Parathyroid adenoma (tissue), 2 donors: ENCODE measurements at regions not wholly inside any gene's neighbourhood (a gene's known extent, or its start where the extent isn't known, plus 50 kb on each side); places are given as distances from the start of the nearest gene placed in this dataset.

Source experiments
- H2AFZ ChIP-seq: fragments of 300-600 bp; sonication (generic); one replicate; pipeline ENCODE4 v1.7.0; 2017; ENCODE audit warnings: antibody characterized with exemption, mild to moderate bottlenecking
- H3K27ac ChIP-seq: fragments of 300-600 bp; sonication (generic); one replicate; pipeline ENCODE4 v1.7.0; 2017
- H3K27me3 ChIP-seq: fragments of 300-600 bp; sonication (generic); one replicate; pipeline ENCODE4 v1.7.0; 2017; ENCODE audit warnings: low read length; ENCODE audit not compliant: control insufficient read depth, insufficient read depth
- H3K36me3 ChIP-seq: fragments of 300-600 bp; sonication (generic); one replicate; pipeline ENCODE4 v1.7.0; 2017; ENCODE audit warnings: low read length; ENCODE audit not compliant: control insufficient read depth, insufficient read depth
- H3K4me1 ChIP-seq: fragments of 300-600 bp; sonication (generic); one replicate; pipeline ENCODE4 v1.7.0; 2017; ENCODE audit warnings: control low read depth
- H3K4me2 ChIP-seq: fragments of 300-600 bp; sonication (generic); one replicate; pipeline ENCODE4 v1.7.0; 2017; ENCODE audit warnings: low read length
- H3K4me3 ChIP-seq: fragments of 300-600 bp; sonication (generic); one replicate; pipeline ENCODE4 v1.7.0; 2017; ENCODE audit warnings: low read depth, low read length
- H3K79me2 ChIP-seq: fragments of 300-600 bp; sonication (generic); one replicate; pipeline ENCODE4 v1.7.0; 2017; ENCODE audit warnings: control low read depth
- H3K9ac ChIP-seq: fragments of 300-600 bp; sonication (generic); one replicate; pipeline ENCODE4 v1.7.0; 2017; ENCODE audit warnings: mild to moderate bottlenecking
- H3K9me3 ChIP-seq: fragments of 300-600 bp; sonication (generic); one replicate; pipeline ENCODE4 v1.7.0; 2017; ENCODE audit warnings: low read length; ENCODE audit not compliant: control insufficient read depth
- TF ChIP-seq, protein P1 (sequence below): fragments of 300-600 bp; sonication (generic); IDR thresholded peaks from one replicate; pipeline ENCODE4 v1.7.0; 2017; ENCODE audit warnings: antibody characterized with exemption, mild to moderate bottlenecking
- donor health status: primary hyperparathyroidism.

DNA sequence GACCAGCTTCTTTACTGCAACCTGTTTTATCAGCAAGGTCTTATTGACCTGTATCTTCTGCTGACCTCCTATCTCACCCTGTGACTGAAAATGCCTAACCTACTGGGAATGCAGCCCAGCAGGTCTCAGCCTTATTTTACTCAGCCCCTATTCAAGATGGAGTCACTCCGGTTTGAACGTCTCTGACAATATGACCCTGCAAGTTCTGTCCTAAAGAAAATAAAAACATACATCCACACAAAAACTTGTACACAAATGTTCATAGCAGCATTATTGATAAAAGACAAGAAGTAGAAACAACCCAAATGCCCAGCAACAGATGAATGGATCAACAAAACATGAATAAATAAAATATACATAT lies 59.5 kb upstream of the FAM9C start:
- H3K9me3 ChIP-seq, result no peaks in the 10 kb centered on the region
- no peak overlapping the region for H3K27ac ChIP-seq
- H3K4me2 ChIP-seq, result no peak overlapping the region
- H3K79me2 ChIP-seq, result no peaks in the 10 kb centered on the region
- no peaks in the 10 kb centered on the region for H3K4me1 ChIP-seq
- H3K9ac ChIP-seq, result no peak overlapping the region
- H3K36me3 ChIP-seq, result no peaks in the 10 kb centered on the region
- no peak overlapping the region for H3K4me3 ChIP-seq
- H2AFZ ChIP-seq, result no peak overlapping the region
- TF ChIP-seq, protein P1, sequence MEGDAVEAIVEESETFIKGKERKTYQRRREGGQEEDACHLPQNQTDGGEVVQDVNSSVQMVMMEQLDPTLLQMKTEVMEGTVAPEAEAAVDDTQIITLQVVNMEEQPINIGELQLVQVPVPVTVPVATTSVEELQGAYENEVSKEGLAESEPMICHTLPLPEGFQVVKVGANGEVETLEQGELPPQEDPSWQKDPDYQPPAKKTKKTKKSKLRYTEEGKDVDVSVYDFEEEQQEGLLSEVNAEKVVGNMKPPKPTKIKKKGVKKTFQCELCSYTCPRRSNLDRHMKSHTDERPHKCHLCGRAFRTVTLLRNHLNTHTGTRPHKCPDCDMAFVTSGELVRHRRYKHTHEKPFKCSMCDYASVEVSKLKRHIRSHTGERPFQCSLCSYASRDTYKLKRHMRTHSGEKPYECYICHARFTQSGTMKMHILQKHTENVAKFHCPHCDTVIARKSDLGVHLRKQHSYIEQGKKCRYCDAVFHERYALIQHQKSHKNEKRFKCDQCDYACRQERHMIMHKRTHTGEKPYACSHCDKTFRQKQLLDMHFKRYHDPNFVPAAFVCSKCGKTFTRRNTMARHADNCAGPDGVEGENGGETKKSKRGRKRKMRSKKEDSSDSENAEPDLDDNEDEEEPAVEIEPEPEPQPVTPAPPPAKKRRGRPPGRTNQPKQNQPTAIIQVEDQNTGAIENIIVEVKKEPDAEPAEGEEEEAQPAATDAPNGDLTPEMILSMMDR, result no peak
- no peaks in the 10 kb centered on the region for H3K27me3 ChIP-seq

DNA sequence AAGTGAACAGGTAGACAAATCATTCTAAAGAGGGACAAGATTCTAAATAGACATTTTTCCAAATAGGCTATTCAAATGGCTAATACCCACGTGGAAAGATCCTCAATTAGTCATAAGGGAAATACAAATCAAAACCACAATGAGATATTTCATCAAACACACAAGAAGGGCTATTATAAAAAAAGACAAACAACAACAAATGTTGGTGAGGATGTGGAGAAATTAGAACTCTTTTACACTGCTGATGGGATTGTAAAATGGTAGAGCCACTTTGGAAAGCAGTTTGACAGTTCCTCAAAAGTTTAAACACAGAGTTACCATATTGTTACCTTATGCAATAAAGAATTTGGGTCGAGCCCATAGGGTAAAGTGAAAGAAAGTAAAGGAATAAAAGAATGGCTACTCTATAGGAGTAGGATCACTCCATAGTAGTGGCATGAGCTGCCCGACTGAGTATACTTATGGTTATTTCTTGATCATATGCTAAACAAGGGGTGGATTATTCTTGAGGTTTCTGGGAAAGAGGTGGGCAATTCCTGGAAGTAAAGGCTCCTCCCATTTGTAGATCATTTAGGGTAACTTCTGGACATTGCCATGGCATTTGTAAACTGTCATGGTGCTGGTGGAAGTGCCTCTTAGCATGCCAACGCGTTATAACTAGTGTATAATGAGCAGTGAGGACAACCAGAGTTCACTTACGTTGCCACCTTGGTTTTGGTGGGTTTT lies 58.9 kb upstream of the FAM9C start:
- Histone ChIP-seq H3K27ac (no peak overlapping the region), H3K4me3 (no peak overlapping the region), H3K9ac (no peak overlapping the region), H3K4me1 (no peaks in the 10 kb centered on the region), H3K4me2 (no peak overlapping the region), H3K27me3 (no peaks in the 10 kb centered on the region), H3K79me2 (no peaks in the 10 kb centered on the region), H2AFZ (no peak overlapping the region), H3K9me3 (no peaks in the 10 kb centered on the region), H3K36me3 (no peaks in the 10 kb centered on the region)
- TF ChIP-seq, protein P1, result no peak

DNA sequence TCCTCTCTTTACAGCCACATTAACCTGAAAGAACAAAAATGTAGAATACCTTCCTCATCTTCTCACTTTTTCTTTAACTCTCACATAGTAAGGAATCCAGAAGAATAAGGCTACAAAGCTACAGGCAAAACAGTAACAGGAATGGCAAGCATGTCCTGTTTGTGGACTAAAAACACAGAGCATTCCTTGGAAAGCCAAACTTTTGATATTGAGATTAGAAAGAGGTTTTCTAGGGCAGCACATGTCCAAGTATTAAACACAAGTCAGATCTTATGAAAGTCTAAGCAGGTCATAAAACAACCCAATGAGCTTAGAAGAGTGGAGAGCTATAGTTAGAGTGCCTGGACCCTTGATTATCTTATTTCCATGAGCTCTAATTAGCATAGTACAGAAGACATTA lies 58.2 kb upstream of the FAM9C start:
- Histone ChIP-seq H3K27me3 (no peaks in the 10 kb centered on the region), H3K4me2 (no peak overlapping the region), H3K4me3 (no peak overlapping the region), H3K9ac (no peak overlapping the region), H3K36me3 (no peaks in the 10 kb centered on the region), H3K27ac (peak overlapping the region; percentile 24), H3K4me1 (no peaks in the 10 kb centered on the region), H3K9me3 (no peaks in the 10 kb centered on the region), H3K79me2 (no peaks in the 10 kb centered on the region), H2AFZ (no peak overlapping the region)
- TF ChIP-seq, protein P1, result no peak

DNA sequence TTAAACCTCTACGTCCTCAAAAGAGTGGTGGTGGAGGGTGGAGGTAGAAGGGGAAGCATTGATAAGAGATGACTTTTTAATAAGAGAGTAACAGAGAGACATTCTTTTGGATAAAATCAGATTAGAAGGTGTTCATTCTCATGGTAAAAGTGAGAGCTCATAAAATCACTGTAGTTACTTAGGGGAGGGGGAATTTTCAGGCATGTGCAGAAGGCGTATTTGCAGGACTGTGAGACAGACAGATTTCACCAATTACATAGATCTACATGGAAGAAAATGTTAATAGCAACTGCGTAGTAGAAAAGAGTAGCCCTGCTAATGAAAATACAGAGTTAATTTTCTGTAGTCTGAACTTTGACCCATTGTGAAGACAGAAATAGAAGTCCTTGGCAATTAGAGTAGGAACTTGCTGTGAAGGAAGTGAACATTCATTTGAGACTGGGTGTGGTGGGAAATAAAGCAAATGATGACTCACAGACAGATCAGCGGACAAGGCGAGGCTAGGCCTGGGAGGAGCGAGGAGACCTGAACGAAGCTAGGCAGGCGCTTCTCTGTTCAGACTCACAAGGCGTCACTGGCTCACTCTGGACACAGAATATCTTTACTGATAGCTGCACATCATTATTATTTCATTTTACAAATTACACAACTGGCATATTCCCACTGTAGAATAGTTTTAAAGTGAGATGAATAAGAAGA lies 57.2 kb upstream of the FAM9C start:
- Histone ChIP-seq H3K27me3 (no peaks in the 10 kb centered on the region), H3K27ac (peak overlapping the region; percentile 24), H3K79me2 (no peaks in the 10 kb centered on the region), H3K9me3 (no peaks in the 10 kb centered on the region), H3K4me3 (no peak overlapping the region), H3K4me2 (no peak overlapping the region), H3K4me1 (no peaks in the 10 kb centered on the region), H3K9ac (no peak overlapping the region), H3K36me3 (no peaks in the 10 kb centered on the region), H2AFZ (no peak overlapping the region)
- TF ChIP-seq, protein P1, result no peak
